Activated CD4-positive, CD25-positive, alpha-beta regulatory T cell treated with anti-CD3 and anti-CD28 coated beads, Interleukin-2, amount 50 U/mL, for 24 hours (primary cell): ENCODE measurements at regions not wholly inside any gene's neighbourhood (a gene's known extent, or its start where the extent isn't known, plus 50 kb on each side); places are given as distances from the start of the nearest gene placed in this dataset.

Source experiments
- ATAC-seq, 2 donors: fragments of 150-1000 bp; cut with Tn5 transposase; one replicate each; pipeline ENCODE4 v1.10.0; 2021; ENCODE audit warnings: mild to moderate bottlenecking in 1 of 2, moderate library complexity in 1 of 2

- ATAC-seq: no peak
These were observed 92.2 kb downstream of the LINGO1 start for GRCh38 chr15:77540312-77541060.

- ATAC-seq: no peak
These were observed 93.8 kb downstream of the LINGO1 start for GRCh38 chr15:77538793-77539497.

- no peak for ATAC-seq
These were observed 94.7 kb downstream of the LINGO1 start for GRCh38 chr15:77538027-77538451.

GRCh38 chr15:77537006-77537405 lies 95.7 kb downstream of the LINGO1 start:
- ATAC-seq: no peak

GRCh38 chr15:77535845-77536244 lies 96.9 kb downstream of the LINGO1 start:
- ATAC-seq: no peak
